Tibial artery (tissue), 4 donors: ENCODE measurements at regions not wholly inside any gene's neighbourhood (a gene's known extent, or its start where the extent isn't known, plus 50 kb on each side); places are given as distances from the start of the nearest gene placed in this dataset.
"Not testable (repeated sequence)": the region's sequence is repeated elsewhere in the genome, so short reads cannot be mapped to it uniquely, and the experiment has no call there.

Experiments used
- DNase-seq, 2 donors: peaks; one replicate each; pipeline ENCODE4 v3.0.0-alpha.2; 2019
- H3K27ac ChIP-seq, 2 donors: fragments of 200-600 bp; sonication (generic) in 1 of 2; 1 replicate in 1 of 2; 2 replicates in 1 of 2; pipeline ENCODE4 v1.5.1; 2018 to 2019; ENCODE audit warnings: mild to moderate bottlenecking in 1 of 2
- H3K27me3 ChIP-seq, 2 donors: fragments of 200-600 bp; sonication (generic) in 1 of 2; one replicate each; pipeline versions ENCODE4 v1.5.1 to v1.6.0; 2016 to 2019
- H3K36me3 ChIP-seq, 3 donors: fragments of 200-600 bp; sonication (generic) in 2 of 3; one replicate each; pipeline ENCODE4 v1.5.1; 2016 to 2019; ENCODE audit warnings: mild to moderate bottlenecking in 2 of 3
- H3K4me1 ChIP-seq, 4 donors: fragments of 200-600 bp; sonication (generic) in 2 of 4; 1 replicate in 3 of 4; 2 replicates in 1 of 4; pipeline ENCODE4 v1.5.1; 2016 to 2019
- H3K4me3 ChIP-seq, 2 donors: fragments of 200-600 bp; sonication (generic) in 1 of 2; 1 replicate in 1 of 2; 2 replicates in 1 of 2; pipeline ENCODE4 v1.5.1; 2018 to 2019; ENCODE audit warnings: mild to moderate bottlenecking in 2 of 2
- H3K9me3 ChIP-seq, 3 donors: fragments of 200-600 bp; sonication (generic) in 1 of 3; one replicate each; pipeline ENCODE4 v1.5.1; 2016 to 2019
- intact Hi-C: fragments of 100-400 bp; cut with DNase I; formaldehyde crosslinking; loops from one replicate; pipeline ENCODE4 v1.15.0; 2023; ENCODE audit warnings: low total_unique reads
- TF ChIP-seq, protein P1 (sequence below), 2 experiments: fragments of 200-600 bp in 1 of 2; fragments of 450-650 bp in 1 of 2; IDR thresholded peaks; one replicate each; pipeline ENCODE4 v1.5.1; 2017 to 2019; ENCODE audit warnings: antibody characterized with exemption in 2 of 2, mild to moderate bottlenecking in 1 of 2, moderate library complexity in 1 of 2

GRCh38 chr3:46797486-46797885, 65.8 kb downstream of the MYL3 start:
- TF ChIP-seq, protein P1, sequence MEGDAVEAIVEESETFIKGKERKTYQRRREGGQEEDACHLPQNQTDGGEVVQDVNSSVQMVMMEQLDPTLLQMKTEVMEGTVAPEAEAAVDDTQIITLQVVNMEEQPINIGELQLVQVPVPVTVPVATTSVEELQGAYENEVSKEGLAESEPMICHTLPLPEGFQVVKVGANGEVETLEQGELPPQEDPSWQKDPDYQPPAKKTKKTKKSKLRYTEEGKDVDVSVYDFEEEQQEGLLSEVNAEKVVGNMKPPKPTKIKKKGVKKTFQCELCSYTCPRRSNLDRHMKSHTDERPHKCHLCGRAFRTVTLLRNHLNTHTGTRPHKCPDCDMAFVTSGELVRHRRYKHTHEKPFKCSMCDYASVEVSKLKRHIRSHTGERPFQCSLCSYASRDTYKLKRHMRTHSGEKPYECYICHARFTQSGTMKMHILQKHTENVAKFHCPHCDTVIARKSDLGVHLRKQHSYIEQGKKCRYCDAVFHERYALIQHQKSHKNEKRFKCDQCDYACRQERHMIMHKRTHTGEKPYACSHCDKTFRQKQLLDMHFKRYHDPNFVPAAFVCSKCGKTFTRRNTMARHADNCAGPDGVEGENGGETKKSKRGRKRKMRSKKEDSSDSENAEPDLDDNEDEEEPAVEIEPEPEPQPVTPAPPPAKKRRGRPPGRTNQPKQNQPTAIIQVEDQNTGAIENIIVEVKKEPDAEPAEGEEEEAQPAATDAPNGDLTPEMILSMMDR (IDR thresholded peaks at IDR 0.05) = no peak

DNA sequence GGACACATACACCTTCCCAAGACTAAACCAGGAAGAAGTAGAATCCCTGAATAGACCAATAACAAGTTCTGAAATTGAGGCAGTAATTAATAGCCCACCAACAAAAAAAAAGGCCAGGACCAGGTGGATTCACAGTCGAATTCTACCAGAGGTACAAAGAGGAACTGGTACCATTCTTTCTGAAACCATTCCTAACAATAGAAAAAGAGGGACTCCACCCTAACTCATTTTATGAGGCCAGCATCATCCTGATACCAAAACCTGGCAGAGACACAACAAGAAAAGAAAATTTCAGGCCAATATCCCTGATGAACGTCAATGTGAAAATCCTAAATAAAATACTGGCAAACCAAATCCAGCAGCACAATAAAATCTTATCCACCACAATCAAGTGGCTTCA, 69.9 kb downstream of the MYL3 start:
- H3K36me3 ChIP-seq, H3K27me3 ChIP-seq, H3K27ac ChIP-seq, DNase-seq, intact Hi-C loops, H3K4me3 ChIP-seq, H3K4me1 ChIP-seq: not testable (repeated sequence)
- peaks cover 0 to 17% (median 0%) of the 10 kb centered on the region in 3 donors for H3K9me3 ChIP-seq

More at GRCh38 chr3:46797486-46797885, 65.8 kb downstream of the MYL3 start:
- Histone ChIP-seq H3K4me3 (no peak overlapping the region), H3K27ac (no peak overlapping the region), H3K36me3 (no peaks in the 10 kb centered on the region), H3K27me3 (no peaks in the 10 kb centered on the region), H3K9me3 (peaks cover 0 to 13% (median 0%) of the 10 kb centered on the region in 3 donors), H3K4me1 (no peaks in the 10 kb centered on the region)
- no peak for DNase-seq
- intact Hi-C loops = no loop called here

GRCh38 chr3:46778101-46778500, 60.4 kb upstream of the PRSS50 start:
- H3K27me3 ChIP-seq = no peaks in the 10 kb centered on the region
- intact Hi-C loops = no loop called here
- H3K4me3 ChIP-seq = no peak overlapping the region
- TF ChIP-seq, protein P1 (IDR thresholded peaks at IDR 0.05) = no peak
- no peaks in the 10 kb centered on the region for H3K36me3 ChIP-seq
- H3K9me3 ChIP-seq = peaks cover 0 to 26% (median 12%) of the 10 kb centered on the region in 3 donors
- no peaks in the 10 kb centered on the region for H3K4me1 ChIP-seq
- DNase-seq = no peak
- H3K27ac ChIP-seq = no peak overlapping the region

DNA sequence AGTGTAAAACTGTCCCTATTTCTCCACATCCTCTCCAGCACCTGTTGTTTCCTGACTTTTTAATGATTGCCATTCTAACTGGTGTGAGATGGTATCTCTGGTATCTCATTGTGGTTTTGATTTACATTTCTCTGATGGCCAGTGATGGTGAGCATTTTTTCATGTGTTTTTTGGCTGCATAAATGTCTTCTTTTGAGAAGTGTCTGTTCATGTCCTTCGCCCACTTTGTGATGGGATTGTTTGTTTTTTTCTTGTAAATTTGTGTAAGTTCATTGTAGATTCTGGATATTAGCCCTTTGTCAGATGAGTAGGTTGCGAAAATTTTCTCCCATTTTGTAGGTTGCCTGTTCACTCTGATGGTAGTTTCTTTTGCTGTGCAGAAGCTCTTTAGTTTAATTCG, 54.8 kb upstream of the PRSS50 start:
- H3K4me1 ChIP-seq, intact Hi-C loops, H3K27ac ChIP-seq, H3K36me3 ChIP-seq, H3K27me3 ChIP-seq, H3K4me3 ChIP-seq, DNase-seq: not testable (repeated sequence)
- H3K9me3 ChIP-seq = peaks cover 0 to 35% (median 30%) of the 10 kb centered on the region in 3 donors

GRCh38 chr3:46768061-46768460, 50.4 kb upstream of the PRSS50 start:
- H3K4me3 ChIP-seq = no peak overlapping the region
- peaks cover 0 to 4% (median 0%) of the 10 kb centered on the region in 3 donors for H3K36me3 ChIP-seq
- H3K27ac ChIP-seq = no peak overlapping the region
- H3K27me3 ChIP-seq = no peaks in the 10 kb centered on the region
- TF ChIP-seq, protein P1 (IDR thresholded peaks at IDR 0.05) = no peak
- H3K9me3 ChIP-seq = peaks cover 3 to 56% (median 44%) of the 10 kb centered on the region in 3 donors
- intact Hi-C loops = no loop called here
- no peaks in the 10 kb centered on the region for H3K4me1 ChIP-seq
- DNase-seq = no peak
